Common myeloid progenitor, CD34-positive (primary cell): ENCODE measurements at regions not wholly inside any gene's neighbourhood (a gene's known extent, or its start where the extent isn't known, plus 50 kb on each side); places are given as distances from the start of the nearest gene placed in this dataset.

Experiments
- CTCF ChIA-PET: fragments of 350-600 bp; sonication (Branson Sonifier 250); formaldehyde crosslinking; loops from one replicate; lab custom pipeline; 2021; ENCODE audit warnings: antibody characterized with exemption; lab: Charles Lee
- POLR2A ChIA-PET: fragments of 350-600 bp; sonication (Branson Sonifier 250); formaldehyde crosslinking; loops from one replicate; lab custom pipeline; 2021; ENCODE audit warnings: antibody characterized with exemption; lab: Charles Lee
- DNase-seq, 3 donors: peaks; one replicate each; pipeline versions ENCODE4 v3.0.0 to v3.0.0-alpha.2; 2013
- H3K27ac ChIP-seq, 2 experiments: 1 replicate in 1 of 2; 2 replicates in 1 of 2; pipeline ENCODE4 v1.7.0; 2013; ENCODE audit warnings: inconsistent platforms in 2 of 2, low read length in 2 of 2, mild to moderate bottlenecking in 2 of 2, low read depth in 1 of 2, moderate library complexity in 1 of 2; ENCODE audit not compliant: severe bottlenecking in 2 of 2, insufficient read depth in 1 of 2, poor library complexity in 1 of 2
- H3K27me3 ChIP-seq, 5 experiments: replicated peaks in 2 of 5; 1 replicate in 3 of 5; 2 replicates in 2 of 5; pipeline versions ENCODE4 v1.6.1 to v1.7.0; 2013; ENCODE audit warnings: low read length in 4 of 5, mild to moderate bottlenecking in 2 of 5, moderate library complexity in 2 of 5, inconsistent platforms in 1 of 5; ENCODE audit not compliant: insufficient read depth in 5 of 5, control insufficient read depth in 4 of 5
- H3K36me3 ChIP-seq, 4 experiments: 1 replicate in 2 of 4; 2 replicates in 2 of 4; pipeline versions ENCODE4 v1.6.1 to v1.7.0; 2013; ENCODE audit warnings: low read length in 3 of 4, control low read depth in 1 of 4, mild to moderate bottlenecking in 1 of 4; ENCODE audit not compliant: control insufficient read depth in 4 of 4, insufficient read depth in 4 of 4
- H3K4me1 ChIP-seq, 4 experiments: 1 replicate in 3 of 4; 2 replicates in 1 of 4; pipeline versions ENCODE4 v1.6.1 to v1.7.1; 2013; ENCODE audit warnings: low read length in 3 of 4, mild to moderate bottlenecking in 3 of 4, control low read depth in 1 of 4, inconsistent platforms in 1 of 4, moderate library complexity in 1 of 4; ENCODE audit not compliant: control insufficient read depth in 4 of 4, insufficient read depth in 4 of 4; ENCODE audit errors: control extremely low read depth in 1 of 4
- H3K4me3 ChIP-seq, 7 experiments: 1 replicate in 4 of 7; 2 replicates in 3 of 7; pipeline versions ENCODE4 v1.5.1 to v1.7.0; 2013; ENCODE audit warnings: mild to moderate bottlenecking in 7 of 7, low read length in 6 of 7, moderate library complexity in 6 of 7, inconsistent platforms in 2 of 7, low read depth in 2 of 7, control low read depth in 1 of 7; ENCODE audit not compliant: insufficient read depth in 4 of 7, control insufficient read depth in 1 of 7; ENCODE audit errors: extremely low read depth in 1 of 7
- H3K9me3 ChIP-seq, 5 experiments: 1 replicate in 4 of 5; 2 replicates in 1 of 5; pipeline versions ENCODE4 v1.6.1 to v1.7.1; 2013; ENCODE audit warnings: low read length in 4 of 5, mild to moderate bottlenecking in 2 of 5, inconsistent platforms in 1 of 5, low read depth in 1 of 5, moderate library complexity in 1 of 5; ENCODE audit not compliant: control insufficient read depth in 4 of 5, insufficient read depth in 2 of 5; ENCODE audit errors: control extremely low read depth in 1 of 5
- WGBS: methylation state at CpG from one replicate; pipeline ENCODE4 v1.1.5; 2013; ENCODE audit not compliant: insufficient coverage; 5-methylcytosine and 5-hydroxymethylcytosine counted together

- H3K4me1 ChIP-seq = peaks cover 10 to 19% (median 13%) of the 10 kb centered on the region in 4 experiments
- no peaks in the 10 kb centered on the region for H3K36me3 ChIP-seq
- no peaks in the 10 kb centered on the region for H3K9me3 ChIP-seq
- no peak for DNase-seq
- peaks cover 0 to 2% (median 0%) of the 10 kb centered on the region in 5 experiments for H3K27me3 ChIP-seq
- POLR2A ChIA-PET = no interaction called here
- CTCF ChIA-PET = interaction anchor here (1.4 kb wide), 1 partner anchor 9 kb away, joined by 4 read pairs; no protein-coding TSS in a partner anchor
- H3K4me3 ChIP-seq = no peak overlapping the region
- H3K27ac ChIP-seq = no peak overlapping the region
Observed at GRCh38 chr15:70315431-70315830, 217.7 kb upstream of the TLE3 start.

- Histone ChIP-seq H3K4me1 (peaks cover 5 to 15% (median 11%) of the 10 kb centered on the region in 4 experiments), H3K9me3 (no peaks in the 10 kb centered on the region), H3K27ac (no peak overlapping the region), H3K27me3 (peaks cover 0 to 2% (median 0%) of the 10 kb centered on the region in 5 experiments), H3K4me3 (no peak overlapping the region), H3K36me3 (no peaks in the 10 kb centered on the region)
- POLR2A ChIA-PET = interaction anchor here (0.7 kb wide), 1 partner anchor 715 kb away, joined by 3 read pairs; no protein-coding TSS in a partner anchor
- DNase-seq = no peak
- no CpG with 5 or more reads among the region's 3 CpGs for WGBS
- CTCF ChIA-PET = no interaction called here
Observed at GRCh38 chr15:70314688-70315087, 217.0 kb upstream of the TLE3 start.

- ChIA-PET CTCF (interaction anchor here (0.6 kb wide), 1 partner anchor 250 kb away, joined by 3 read pairs; no protein-coding TSS in a partner anchor), POLR2A (no interaction called here)
- WGBS = 100% methylated on average over 2 of the region's 3 CpGs
- Histone ChIP-seq H3K27ac (no peak overlapping the region), H3K4me3 (no peak overlapping the region), H3K4me1 (peaks cover 3 to 10% (median 7%) of the 10 kb centered on the region in 4 experiments), H3K36me3 (no peaks in the 10 kb centered on the region), H3K27me3 (peaks cover 0 to 2% (median 0%) of the 10 kb centered on the region in 5 experiments), H3K9me3 (no peaks in the 10 kb centered on the region)
- DNase-seq = no peak
Observed at GRCh38 chr15:70314018-70314354, 216.3 kb upstream of the TLE3 start.

GRCh38 chr15:70313099-70314017 is 215.6 kb upstream of the TLE3 start:
- ChIA-PET CTCF (interaction anchor here (0.6 kb wide), 1 partner anchor 249 kb away, joined by 3 read pairs; no protein-coding TSS in a partner anchor), POLR2A (no interaction called here)
- Histone ChIP-seq H3K36me3 (no peaks in the 10 kb centered on the region), H3K27ac (no peak overlapping the region), H3K4me1 (peaks cover 0 to 8% (median 5%) of the 10 kb centered on the region in 4 experiments), H3K4me3 (no peak overlapping the region), H3K9me3 (no peaks in the 10 kb centered on the region), H3K27me3 (peaks cover 0 to 2% (median 0%) of the 10 kb centered on the region in 5 experiments)
- DNase-seq = no peak
- 100% methylated on average over 7 of the region's 9 CpGs for WGBS

GRCh38 chr15:70311821-70312220 is 214.1 kb upstream of the TLE3 start:
- WGBS = 100% methylated on average over 1 of the region's 1 CpG
- DNase-seq = no peak
- Histone ChIP-seq H3K27ac (no peak overlapping the region), H3K9me3 (no peaks in the 10 kb centered on the region), H3K36me3 (no peaks in the 10 kb centered on the region), H3K4me1 (peaks cover 0 to 11% (median 9%) of the 10 kb centered on the region in 4 experiments), H3K4me3 (no peak overlapping the region), H3K27me3 (peaks cover 0 to 4% (median 0%) of the 10 kb centered on the region in 5 experiments)
- ChIA-PET POLR2A (no interaction called here), CTCF (no interaction called here)

- Histone ChIP-seq H3K4me1 (peaks cover 0 to 11% (median 9%) of the 10 kb centered on the region in 4 experiments), H3K27ac (no peak overlapping the region), H3K27me3 (peaks cover 0 to 2% (median 0%) of the 10 kb centered on the region in 5 experiments), H3K4me3 (no peak overlapping the region), H3K36me3 (no peaks in the 10 kb centered on the region), H3K9me3 (no peaks in the 10 kb centered on the region)
- DNase-seq = no peak
- ChIA-PET CTCF (no interaction called here), POLR2A (no interaction called here)
- WGBS = no CpG with 5 or more reads among the region's 4 CpGs
Observed at GRCh38 chr15:70309716-70310115, 212.0 kb upstream of the TLE3 start.
